K562 (cell line): ENCODE measurements at regions not wholly inside any gene's neighbourhood (a gene's known extent, or its start where the extent isn't known, plus 50 kb on each side); places are given as distances from the start of the nearest gene placed in this dataset.

ENCODE experiments used
- CBFB ChIP-seq: sonication (generic); formaldehyde crosslinking; IDR thresholded peaks from 2 replicates; pipeline ENCODE4 v1.4.0; 2020; ENCODE audit warnings: mild to moderate bottlenecking, missing genetic modification reagents
- FOXJ2 ChIP-seq: fragments of 200-800 bp; sonication (Bioruptor generic); IDR thresholded peaks from 2 replicates; pipeline ENCODE4 v1.6.1; 2016; ENCODE audit warnings: missing genetic modification characterization, missing compliant biosample characterization
- MED1 ChIP-seq: sonication (generic); formaldehyde crosslinking; IDR thresholded peaks from 2 replicates; pipeline ENCODE4 v1.8.1; 2023; ENCODE audit warnings: missing genetic modification reagents, borderline replicate concordance
- PHB2 ChIP-seq: fragments of 450-650 bp; IDR thresholded peaks from 2 replicates; pipeline ENCODE4 v1.6.1; 2017; ENCODE audit warnings: low read depth
- POLR2G ChIP-seq: fragments of 200-400 bp; formaldehyde crosslinking; IDR thresholded peaks from 2 replicates; pipeline ENCODE4 v1.6.1; 2017; ENCODE audit warnings: low read depth, mild to moderate bottlenecking, antibody characterized with exemption, low read length, moderate library complexity
- ZBED1 ChIP-seq: IDR thresholded peaks from 2 replicates; pipeline ENCODE4 v1.6.1; 2014
- ZBTB40 ChIP-seq, 2 experiments: fragments of 450-650 bp in 1 of 2; sonication (generic) in 1 of 2; formaldehyde crosslinking in 1 of 2; IDR thresholded peaks; 2 replicates each; pipeline versions ENCODE4 v1.7.1 to v1.9.0; 2016 to 2022; ENCODE audit warnings: inconsistent platforms in 1 of 2, mild to moderate bottlenecking in 1 of 2, missing genetic modification reagents in 1 of 2

GRCh38 chr22:49189871-49190270 lies 637.8 kb downstream of the BRD1 start (continued):
- TF ChIP-seq ZBTB40 (IDR thresholded peaks at IDR 0.05) = no peak
- TF ChIP-seq ZBTB40 (CRISPR knock-in tag; IDR thresholded peaks at IDR 0.05) = no peak
- TF ChIP-seq ZBED1 = no peak
- TF ChIP-seq CBFB (CRISPR knock-in tag) = no peak
- TF ChIP-seq PHB2 = no peak
- no peak for TF ChIP-seq FOXJ2 (tag)
- no peak for TF ChIP-seq MED1 (CRISPR knock-in tag)
- no peak for TF ChIP-seq POLR2G
